Mesothelial cell of epicardium (in vitro differentiated cells): ENCODE measurements at regions not wholly inside any gene's neighbourhood (a gene's known extent, or its start where the extent isn't known, plus 50 kb on each side); places are given as distances from the start of the nearest gene placed in this dataset.

Experiments
- DNase-seq, 2 experiments: peaks; one replicate each; pipeline ENCODE4 v3.0.0; 2021; ENCODE audit warnings: low spot score in 2 of 2; ENCODE audit not compliant: unreplicated experiment in 2 of 2
- H3K27ac Mint-ChIP-seq: 2 replicates; pipeline ENCODE4 v1.8.0; 2021; ENCODE audit warnings: mixed read lengths
- H3K27me3 Mint-ChIP-seq: 2 replicates; pipeline ENCODE4 v1.8.0; 2021; ENCODE audit warnings: low read depth, mixed read lengths
- H3K36me3 Mint-ChIP-seq: 2 replicates; pipeline ENCODE4 v1.8.0; 2021; ENCODE audit warnings: mixed read lengths
- H3K4me1 Mint-ChIP-seq: 2 replicates; pipeline ENCODE4 v1.8.0; 2021; ENCODE audit warnings: mixed read lengths
- H3K4me3 Mint-ChIP-seq: 2 replicates; pipeline ENCODE4 v1.8.0; 2021; ENCODE audit warnings: mild to moderate bottlenecking, moderate library complexity, mixed read lengths
- H3K9me3 Mint-ChIP-seq: 2 replicates; pipeline ENCODE4 v1.8.0; 2021; ENCODE audit warnings: mixed read lengths
- TF ChIP-seq, protein P1 (sequence below): fragments of 200-600 bp; sonication (generic); IDR thresholded peaks from one replicate; pipeline ENCODE4 v1.5.0; 2021; ENCODE audit warnings: antibody characterized with exemption; ENCODE audit not compliant: unreplicated experiment

DNA sequence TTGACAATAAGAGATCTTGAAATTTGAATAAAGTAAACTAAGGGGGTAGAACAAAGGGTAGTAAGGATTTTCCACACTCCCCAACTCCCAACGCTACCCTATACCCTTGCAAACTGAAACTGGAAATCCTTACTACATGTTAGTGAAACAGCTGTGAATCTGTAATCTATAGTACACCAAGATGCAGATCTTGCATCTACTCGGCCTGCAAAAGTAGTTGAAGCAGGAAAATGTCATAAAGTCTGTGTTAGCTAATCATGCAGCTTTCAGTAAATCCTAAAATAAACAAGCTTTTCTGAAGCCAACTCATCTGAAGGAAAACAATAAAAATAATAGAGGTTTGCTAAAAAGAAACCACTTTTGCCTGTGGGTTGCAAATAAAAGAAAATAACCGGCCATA, 1242.0 kb upstream of the ACO1 start:
- TF ChIP-seq, protein P1, sequence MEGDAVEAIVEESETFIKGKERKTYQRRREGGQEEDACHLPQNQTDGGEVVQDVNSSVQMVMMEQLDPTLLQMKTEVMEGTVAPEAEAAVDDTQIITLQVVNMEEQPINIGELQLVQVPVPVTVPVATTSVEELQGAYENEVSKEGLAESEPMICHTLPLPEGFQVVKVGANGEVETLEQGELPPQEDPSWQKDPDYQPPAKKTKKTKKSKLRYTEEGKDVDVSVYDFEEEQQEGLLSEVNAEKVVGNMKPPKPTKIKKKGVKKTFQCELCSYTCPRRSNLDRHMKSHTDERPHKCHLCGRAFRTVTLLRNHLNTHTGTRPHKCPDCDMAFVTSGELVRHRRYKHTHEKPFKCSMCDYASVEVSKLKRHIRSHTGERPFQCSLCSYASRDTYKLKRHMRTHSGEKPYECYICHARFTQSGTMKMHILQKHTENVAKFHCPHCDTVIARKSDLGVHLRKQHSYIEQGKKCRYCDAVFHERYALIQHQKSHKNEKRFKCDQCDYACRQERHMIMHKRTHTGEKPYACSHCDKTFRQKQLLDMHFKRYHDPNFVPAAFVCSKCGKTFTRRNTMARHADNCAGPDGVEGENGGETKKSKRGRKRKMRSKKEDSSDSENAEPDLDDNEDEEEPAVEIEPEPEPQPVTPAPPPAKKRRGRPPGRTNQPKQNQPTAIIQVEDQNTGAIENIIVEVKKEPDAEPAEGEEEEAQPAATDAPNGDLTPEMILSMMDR = no peak
- Mint-ChIP-seq H3K36me3 (no peaks in the 10 kb centered on the region), H3K27ac (no peak overlapping the region), H3K4me3 (no peak overlapping the region), H3K27me3 (peaks cover 4% of the 10 kb centered on the region), H3K9me3 (no peaks in the 10 kb centered on the region), H3K4me1 (peaks cover 14% of the 10 kb centered on the region)
- DNase-seq = no peak

DNA sequence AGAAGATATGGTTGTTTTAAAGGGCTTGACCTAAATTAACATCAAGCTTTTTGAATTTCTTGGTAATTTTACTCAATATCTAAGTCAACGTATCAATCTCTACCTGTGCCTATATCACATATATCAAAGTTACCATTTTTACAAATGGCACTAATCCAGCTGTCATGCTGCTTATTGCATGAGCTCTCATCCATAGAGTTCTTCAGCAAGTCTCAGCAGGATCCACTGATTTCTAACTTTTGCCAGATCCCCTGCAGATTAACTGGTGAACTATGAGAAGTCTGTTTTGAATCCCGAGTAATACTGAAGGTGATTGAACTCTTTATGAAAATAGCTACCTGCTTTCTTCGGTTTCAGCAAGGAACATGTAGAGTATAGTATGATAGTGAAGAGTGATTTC, 1239.8 kb upstream of the ACO1 start:
- H3K36me3 Mint-ChIP-seq = no peaks in the 10 kb centered on the region
- no peaks in the 10 kb centered on the region for H3K9me3 Mint-ChIP-seq
- DNase-seq = no peak
- H3K4me3 Mint-ChIP-seq = no peak overlapping the region
- peaks cover 4% of the 10 kb centered on the region for H3K27me3 Mint-ChIP-seq
- H3K4me1 Mint-ChIP-seq = peaks cover 25% of the 10 kb centered on the region
- no peak overlapping the region for H3K27ac Mint-ChIP-seq
- TF ChIP-seq, protein P1 = no peak

DNA sequence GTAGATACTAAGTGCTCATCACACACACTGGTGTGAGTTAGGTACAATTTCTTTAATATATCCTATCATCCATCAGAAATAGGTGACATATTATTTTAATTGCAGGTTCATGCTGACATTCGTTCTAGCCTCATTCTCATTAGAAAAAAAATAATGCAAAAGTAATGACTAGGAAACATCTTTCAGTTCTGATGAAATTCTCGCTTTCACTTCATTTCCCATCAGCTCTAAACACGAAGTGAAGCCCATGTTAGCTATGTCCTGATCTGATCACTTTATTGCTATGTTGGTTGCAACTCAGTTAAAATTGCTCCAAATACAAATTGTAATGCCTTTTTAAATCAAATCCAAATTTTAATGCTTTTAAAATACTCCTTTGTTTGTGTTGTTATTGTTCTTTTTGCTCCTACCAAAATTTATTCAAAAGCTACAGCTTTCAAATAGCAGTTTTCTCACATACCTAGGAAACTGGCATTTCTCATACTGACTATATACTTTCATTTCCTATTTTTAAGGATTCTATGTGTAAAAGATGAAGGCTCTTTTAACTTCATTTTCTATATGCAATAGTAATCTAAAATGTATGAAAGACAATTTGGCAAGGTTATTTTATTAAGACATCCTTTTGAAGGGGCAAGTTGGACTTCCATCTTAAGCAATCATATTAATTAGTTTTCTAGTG, 1237.8 kb upstream of the ACO1 start:
- no peaks in the 10 kb centered on the region for H3K9me3 Mint-ChIP-seq
- no peak for DNase-seq
- TF ChIP-seq, protein P1 = no peak
- peaks cover 4% of the 10 kb centered on the region for H3K27me3 Mint-ChIP-seq
- no peak overlapping the region for H3K27ac Mint-ChIP-seq
- peaks cover 19% of the 10 kb centered on the region for H3K4me1 Mint-ChIP-seq
- no peak overlapping the region for H3K4me3 Mint-ChIP-seq
- H3K36me3 Mint-ChIP-seq = no peaks in the 10 kb centered on the region

DNA sequence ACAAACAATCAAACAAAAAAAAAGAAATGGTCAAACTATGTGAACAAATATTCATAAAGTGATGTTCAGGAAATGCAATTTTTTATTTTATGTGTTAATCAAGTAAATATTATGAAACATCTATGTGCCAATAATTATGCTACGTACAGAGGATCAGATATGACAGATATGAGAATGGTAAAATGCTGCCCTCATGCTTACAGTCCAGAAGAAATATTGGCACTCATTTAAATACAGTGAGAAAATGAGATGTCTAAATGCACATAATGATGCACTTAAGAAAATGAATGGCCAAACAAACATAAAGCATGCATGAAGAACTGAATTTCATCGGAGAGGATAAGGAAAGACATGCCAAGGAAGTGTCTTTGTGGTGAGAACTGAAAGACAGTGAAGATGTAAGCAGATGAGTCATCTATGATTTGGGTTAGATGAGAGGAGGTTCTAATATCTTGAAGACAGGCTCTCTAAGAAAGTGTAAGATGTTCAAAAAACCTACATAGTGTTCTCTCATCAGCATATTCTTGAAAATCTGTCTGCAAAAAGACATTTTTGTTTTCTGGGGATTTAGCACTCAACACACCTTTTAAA, 1231.1 kb upstream of the ACO1 start:
- peaks cover 6% of the 10 kb centered on the region for H3K9me3 Mint-ChIP-seq
- no peaks in the 10 kb centered on the region for H3K27me3 Mint-ChIP-seq
- TF ChIP-seq, protein P1 = no peak
- H3K27ac Mint-ChIP-seq = no peak overlapping the region
- no peaks in the 10 kb centered on the region for H3K36me3 Mint-ChIP-seq
- no peak for DNase-seq
- no peak overlapping the region for H3K4me3 Mint-ChIP-seq
- peaks cover 12% of the 10 kb centered on the region for H3K4me1 Mint-ChIP-seq

DNA sequence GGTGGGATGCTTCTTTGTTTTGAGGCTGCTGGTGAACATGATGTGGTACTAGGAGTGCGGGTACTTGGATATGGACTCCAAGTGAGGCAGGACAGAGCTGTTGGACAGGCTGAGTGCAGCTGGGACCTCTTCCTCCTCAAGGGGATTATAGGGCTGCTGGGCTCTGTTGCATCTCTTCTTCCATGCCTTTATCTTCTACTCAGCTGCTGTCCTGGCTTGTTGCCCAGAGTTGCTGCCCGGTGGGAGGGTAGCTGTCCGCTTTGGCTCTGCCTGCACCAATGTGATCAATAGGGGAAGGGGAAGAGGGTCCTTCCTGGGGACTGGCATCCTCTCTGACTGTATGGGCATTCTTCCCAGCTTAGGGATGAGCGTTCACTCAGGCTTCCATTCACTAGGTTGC, 1217.9 kb upstream of the ACO1 start:
- no peak overlapping the region for H3K27ac Mint-ChIP-seq
- no peak for DNase-seq
- no peaks in the 10 kb centered on the region for H3K4me1 Mint-ChIP-seq
- peaks cover 12% of the 10 kb centered on the region for H3K9me3 Mint-ChIP-seq
- TF ChIP-seq, protein P1 = no peak
- peaks cover 3% of the 10 kb centered on the region for H3K27me3 Mint-ChIP-seq
- H3K4me3 Mint-ChIP-seq = no peak overlapping the region
- no peaks in the 10 kb centered on the region for H3K36me3 Mint-ChIP-seq

DNA sequence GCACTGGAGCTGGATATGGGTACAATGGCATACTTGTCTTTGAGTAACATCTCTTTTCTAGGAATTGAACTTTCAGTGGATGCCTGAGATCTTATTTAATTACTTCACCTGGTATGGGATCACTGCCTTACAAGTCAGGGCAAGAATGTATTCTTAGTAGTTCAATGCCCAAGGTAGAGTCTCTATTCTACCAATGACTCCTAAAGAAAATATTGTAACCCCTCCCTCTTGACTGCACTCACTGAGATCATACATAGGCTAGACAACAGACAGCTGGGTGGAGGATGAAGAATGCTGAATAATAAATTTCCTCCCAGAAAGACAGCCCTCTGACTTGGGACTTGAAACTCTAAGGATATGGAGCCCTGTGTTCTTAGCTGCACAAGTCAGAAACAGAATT, 1216.3 kb upstream of the ACO1 start:
- no peak overlapping the region for H3K27ac Mint-ChIP-seq
- peaks cover 3% of the 10 kb centered on the region for H3K27me3 Mint-ChIP-seq
- TF ChIP-seq, protein P1 = no peak
- no peaks in the 10 kb centered on the region for H3K36me3 Mint-ChIP-seq
- no peak overlapping the region for H3K4me3 Mint-ChIP-seq
- no peak for DNase-seq
- peaks cover 11% of the 10 kb centered on the region for H3K9me3 Mint-ChIP-seq
- no peaks in the 10 kb centered on the region for H3K4me1 Mint-ChIP-seq
